Kidney epithelial cell (primary cell): ENCODE measurements at regions not wholly inside any gene's neighbourhood (a gene's known extent, or its start where the extent isn't known, plus 50 kb on each side); places are given as distances from the start of the nearest gene placed in this dataset.

ENCODE experiments used
- DNase-seq: peaks from one replicate; pipeline ENCODE4 v3.0.0-alpha.2; 2010; ENCODE audit warnings: low read depth
- H3K27me3 ChIP-seq: 2 replicates; pipeline ENCODE4 v1.6.0; 2011; ENCODE audit warnings: low read length; ENCODE audit not compliant: control insufficient read depth, insufficient read depth
- H3K36me3 ChIP-seq: 2 replicates; pipeline ENCODE4 v1.5.1; 2011; ENCODE audit warnings: low read length; ENCODE audit not compliant: control insufficient read depth, insufficient read depth
- H3K4me3 ChIP-seq: 2 replicates; pipeline ENCODE4 v1.5.1; 2011; ENCODE audit warnings: low read depth, mild to moderate bottlenecking, control low read depth, low read length
- TF ChIP-seq, protein P1 (sequence below): IDR thresholded peaks from 2 replicates; pipeline ENCODE4 v1.5.1; 2011; ENCODE audit warnings: mild to moderate bottlenecking, moderate library complexity, low read length, control low read depth, inconsistent platforms; ENCODE audit not compliant: insufficient read depth, poor library complexity, severe bottlenecking

DNA sequence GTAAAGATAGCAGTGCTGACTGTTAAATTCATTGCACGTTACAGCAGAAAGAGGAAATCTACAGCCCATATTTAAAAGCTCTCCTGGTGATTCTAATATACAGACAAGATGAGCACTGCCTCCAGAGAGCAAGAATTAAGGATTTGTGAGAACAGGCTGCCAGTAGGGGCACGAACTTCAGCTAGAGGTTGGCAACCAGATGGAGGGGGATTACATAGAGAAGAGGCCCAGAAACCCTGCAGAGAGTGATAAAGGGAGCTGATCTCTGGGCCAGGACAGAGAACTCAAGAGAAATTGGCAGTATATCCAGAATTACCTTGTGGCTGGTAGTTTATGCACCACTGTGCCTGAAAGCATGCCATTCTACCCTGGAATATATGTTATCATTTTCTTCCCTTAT lies 144.8 kb downstream of the UFM1 start:
- Histone ChIP-seq H3K27me3 (no peaks in the 10 kb centered on the region), H3K4me3 (no peak overlapping the region), H3K36me3 (no peaks in the 10 kb centered on the region)
- TF ChIP-seq, protein P1, sequence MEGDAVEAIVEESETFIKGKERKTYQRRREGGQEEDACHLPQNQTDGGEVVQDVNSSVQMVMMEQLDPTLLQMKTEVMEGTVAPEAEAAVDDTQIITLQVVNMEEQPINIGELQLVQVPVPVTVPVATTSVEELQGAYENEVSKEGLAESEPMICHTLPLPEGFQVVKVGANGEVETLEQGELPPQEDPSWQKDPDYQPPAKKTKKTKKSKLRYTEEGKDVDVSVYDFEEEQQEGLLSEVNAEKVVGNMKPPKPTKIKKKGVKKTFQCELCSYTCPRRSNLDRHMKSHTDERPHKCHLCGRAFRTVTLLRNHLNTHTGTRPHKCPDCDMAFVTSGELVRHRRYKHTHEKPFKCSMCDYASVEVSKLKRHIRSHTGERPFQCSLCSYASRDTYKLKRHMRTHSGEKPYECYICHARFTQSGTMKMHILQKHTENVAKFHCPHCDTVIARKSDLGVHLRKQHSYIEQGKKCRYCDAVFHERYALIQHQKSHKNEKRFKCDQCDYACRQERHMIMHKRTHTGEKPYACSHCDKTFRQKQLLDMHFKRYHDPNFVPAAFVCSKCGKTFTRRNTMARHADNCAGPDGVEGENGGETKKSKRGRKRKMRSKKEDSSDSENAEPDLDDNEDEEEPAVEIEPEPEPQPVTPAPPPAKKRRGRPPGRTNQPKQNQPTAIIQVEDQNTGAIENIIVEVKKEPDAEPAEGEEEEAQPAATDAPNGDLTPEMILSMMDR: no peak
- no peak for DNase-seq

DNA sequence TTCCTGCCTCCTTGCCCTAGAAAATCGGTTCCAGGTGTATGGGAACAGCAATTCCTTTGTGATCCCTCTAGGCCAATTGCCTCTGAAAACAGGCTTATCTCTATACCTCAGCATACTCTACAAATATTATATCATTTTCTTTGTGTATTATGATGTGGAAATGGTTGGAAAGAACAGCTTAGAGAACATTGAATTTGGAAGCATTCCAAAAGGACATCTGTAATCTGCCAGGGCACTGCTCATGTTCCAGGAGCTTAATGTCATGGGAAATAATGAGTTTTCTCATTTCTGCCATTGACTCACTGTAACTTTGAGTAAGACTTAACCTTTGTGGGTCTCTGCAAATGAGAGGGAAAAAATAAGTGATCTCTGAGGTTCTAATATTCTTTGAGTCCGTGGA lies 147.3 kb downstream of the UFM1 start:
- Histone ChIP-seq H3K27me3 (no peaks in the 10 kb centered on the region), H3K4me3 (no peak overlapping the region), H3K36me3 (no peaks in the 10 kb centered on the region)
- TF ChIP-seq, protein P1: no peak
- DNase-seq: no peak

DNA sequence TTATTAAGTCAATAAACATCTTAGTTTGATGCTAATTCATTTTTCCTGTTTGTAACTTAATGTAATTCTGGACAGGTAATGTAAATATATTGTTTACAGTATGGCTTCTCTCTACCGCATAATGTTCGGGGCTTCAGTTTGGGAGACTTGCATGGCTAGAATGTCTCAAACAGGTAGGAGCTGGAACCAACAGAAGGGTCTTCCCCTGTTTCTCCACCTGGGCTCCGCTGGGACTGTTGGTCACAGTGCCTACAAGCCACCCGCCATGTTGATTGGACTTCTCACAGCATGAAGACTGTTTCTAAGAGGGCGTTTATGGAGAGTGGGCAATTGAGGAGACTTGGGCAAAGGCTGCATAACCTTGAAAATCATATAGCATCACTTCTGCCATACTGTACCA lies 148.6 kb downstream of the UFM1 start:
- TF ChIP-seq, protein P1: no peak
- no peak for DNase-seq
- no peaks in the 10 kb centered on the region for H3K36me3 ChIP-seq
- no peak overlapping the region for H3K4me3 ChIP-seq
- H3K27me3 ChIP-seq: no peaks in the 10 kb centered on the region

DNA sequence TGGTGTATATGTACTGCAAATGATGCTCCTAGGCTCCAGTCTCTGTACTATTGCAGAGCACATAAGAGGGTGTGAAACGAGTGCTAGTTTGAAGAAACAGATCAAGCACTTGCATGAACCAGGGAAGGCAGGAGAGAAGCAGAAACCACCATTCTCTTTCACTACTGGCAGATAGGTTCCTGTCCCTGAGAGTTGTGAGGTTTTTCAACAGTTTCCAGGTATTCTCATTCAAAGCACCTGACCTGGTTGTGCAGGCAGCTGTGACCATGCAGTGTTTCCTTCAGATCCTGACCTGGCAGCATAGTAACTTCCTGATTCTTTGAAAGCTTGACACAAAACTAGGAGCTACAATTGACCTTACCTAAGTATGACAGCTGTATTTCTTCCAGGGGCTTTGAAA lies 164.9 kb downstream of the UFM1 start:
- Histone ChIP-seq H3K27me3 (no peaks in the 10 kb centered on the region), H3K4me3 (no peak overlapping the region), H3K36me3 (no peaks in the 10 kb centered on the region)
- TF ChIP-seq, protein P1: no peak
- no peak for DNase-seq

DNA sequence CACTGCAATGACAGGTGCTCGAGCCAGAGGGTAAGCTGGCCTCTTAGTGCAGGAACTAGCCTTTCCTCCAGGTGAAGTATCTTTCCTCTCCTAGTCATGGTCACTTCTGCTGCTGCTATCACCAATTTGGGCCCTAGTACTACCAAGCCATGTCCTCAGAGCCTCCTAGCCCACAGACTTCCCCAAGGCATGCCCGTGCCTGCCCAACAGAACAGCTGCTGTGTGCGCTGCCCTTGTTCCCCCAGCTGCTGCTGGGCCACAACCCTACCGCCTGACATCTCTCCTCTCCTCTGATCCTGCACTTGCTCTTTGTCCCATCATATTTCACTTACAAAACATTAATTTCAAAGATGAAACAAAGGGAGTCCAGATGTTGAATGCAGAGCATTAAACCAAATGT lies 168.5 kb upstream of the FREM2 start:
- Histone ChIP-seq H3K36me3 (no peaks in the 10 kb centered on the region), H3K27me3 (no peaks in the 10 kb centered on the region), H3K4me3 (no peak overlapping the region)
- no peak for DNase-seq
- TF ChIP-seq, protein P1: no peak

DNA sequence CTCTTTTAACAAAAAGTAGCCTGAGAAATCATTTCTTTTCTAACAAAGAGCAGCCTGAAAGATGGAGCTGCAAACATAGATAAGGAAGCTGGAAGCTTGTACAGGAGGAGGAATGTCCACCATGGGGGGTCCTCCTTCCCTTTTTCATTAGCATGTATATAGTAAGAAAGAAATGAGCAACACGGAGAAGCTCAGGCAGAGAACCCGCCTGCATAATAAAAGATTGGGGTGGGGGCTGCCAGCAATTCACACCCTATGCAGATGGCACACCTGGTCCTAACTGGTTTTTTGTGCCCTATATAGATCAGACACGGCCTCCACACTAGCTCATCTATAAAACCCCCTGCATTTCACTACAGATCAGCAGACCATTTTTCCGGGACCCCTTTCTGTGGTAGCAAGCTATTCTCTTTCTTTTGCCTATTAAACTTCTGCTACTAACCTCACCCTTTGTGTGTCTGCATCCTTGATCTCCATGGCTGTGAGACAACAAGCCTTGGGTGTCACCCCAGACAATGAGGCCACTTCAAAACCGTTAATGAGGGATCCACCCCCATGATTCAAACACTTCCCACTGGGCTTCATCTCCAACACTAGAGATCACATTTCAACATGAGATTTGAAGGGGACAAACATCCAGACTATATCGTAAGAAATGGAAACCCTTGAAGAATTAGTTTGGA lies 167.5 kb upstream of the FREM2 start:
- DNase-seq: no peak
- Histone ChIP-seq H3K4me3 (no peak overlapping the region), H3K36me3 (no peaks in the 10 kb centered on the region), H3K27me3 (no peaks in the 10 kb centered on the region)
- TF ChIP-seq, protein P1: no peak
